CD14-positive monocyte (primary cell): ENCODE measurements at regions not wholly inside any gene's neighbourhood (a gene's known extent, or its start where the extent isn't known, plus 50 kb on each side); places are given as distances from the start of the nearest gene placed in this dataset.

Source experiments
- DNase-seq, 3 donors: peaks; one replicate each; pipeline ENCODE4 v3.0.0-alpha.2; 2011 to 2022
- H2AFZ ChIP-seq: 2 replicates; pipeline ENCODE4 v1.6.0; 2012; ENCODE audit warnings: mild to moderate bottlenecking, low read depth, low read length, inconsistent platforms; ENCODE audit not compliant: insufficient read depth, poor library complexity, severe bottlenecking
- H3K27ac ChIP-seq, 2 donors: 1 replicate in 1 of 2; 2 replicates in 1 of 2; pipeline ENCODE4 v1.5.1; 2012 to 2013; ENCODE audit warnings: low read length in 2 of 2, control low read depth in 1 of 2, inconsistent platforms in 1 of 2, low read depth in 1 of 2, mild to moderate bottlenecking in 1 of 2
- H3K27me3 ChIP-seq, 2 donors: one replicate each; pipeline versions ENCODE4 v1.6.0 to v1.6.1; 2011 to 2013; ENCODE audit warnings: low read length in 2 of 2; ENCODE audit not compliant: control insufficient read depth in 2 of 2, insufficient read depth in 2 of 2
- H3K36me3 ChIP-seq, 2 donors: replicated peaks in 1 of 2; 1 replicate in 1 of 2; 2 replicates in 1 of 2; pipeline versions ENCODE4 v1.5.1 to v1.6.1; 2012 to 2013; ENCODE audit warnings: low read length in 2 of 2, control low read depth in 1 of 2, inconsistent platforms in 1 of 2, mild to moderate bottlenecking in 1 of 2; ENCODE audit not compliant: insufficient read depth in 2 of 2, control insufficient read depth in 1 of 2
- H3K4me1 ChIP-seq, 2 donors: 1 replicate in 1 of 2; 2 replicates in 1 of 2; pipeline versions ENCODE4 v1.5.1 to v1.6.1; 2012 to 2013; ENCODE audit warnings: low read length in 2 of 2, control low read depth in 1 of 2, inconsistent platforms in 1 of 2, mild to moderate bottlenecking in 1 of 2, moderate library complexity in 1 of 2; ENCODE audit not compliant: insufficient read depth in 2 of 2, control insufficient read depth in 1 of 2
- H3K4me2 ChIP-seq: replicated peaks from 2 replicates; pipeline ENCODE3; 2012; ENCODE audit warnings: low read length, moderate library complexity, mild to moderate bottlenecking; ENCODE audit not compliant: poor library complexity, severe bottlenecking; ENCODE audit errors: extremely low read depth
- H3K4me3 ChIP-seq, 3 experiments: fragments of 200-600 bp in 1 of 3; sonication (generic) in 1 of 3; replicated peaks in 1 of 3; 1 replicate in 2 of 3; 2 replicates in 1 of 3; pipeline ENCODE4 v1.5.1; 2011 to 2013; ENCODE audit warnings: low read length in 3 of 3, mild to moderate bottlenecking in 3 of 3, control low read depth in 2 of 3, low read depth in 2 of 3, inconsistent platforms in 1 of 3, moderate library complexity in 1 of 3
- H3K79me2 ChIP-seq: 2 replicates; pipeline ENCODE4 v1.6.0; 2012; ENCODE audit warnings: mild to moderate bottlenecking, control low read depth, inconsistent platforms, low read length, moderate library complexity; ENCODE audit not compliant: insufficient read depth
- H3K9ac ChIP-seq: 2 replicates; pipeline ENCODE4 v1.6.0; 2017; ENCODE audit warnings: low read length, mild to moderate bottlenecking; ENCODE audit not compliant: insufficient read depth, poor library complexity, severe bottlenecking
- H3K9me3 ChIP-seq, 2 donors: replicated peaks in 1 of 2; 1 replicate in 1 of 2; 2 replicates in 1 of 2; pipeline versions ENCODE4 v1.5.1 to v1.6.1; 2012 to 2013; ENCODE audit warnings: low read length in 2 of 2, control low read depth in 1 of 2; ENCODE audit not compliant: control insufficient read depth in 1 of 2, insufficient read depth in 1 of 2
- H4K20me1 ChIP-seq: 2 replicates; pipeline ENCODE4 v1.6.0; 2012; ENCODE audit warnings: mild to moderate bottlenecking, low read length, control low read depth, moderate library complexity; ENCODE audit not compliant: insufficient read depth
- H3K27ac Mint-ChIP-seq, 7 donors: one replicate each; pipeline ENCODE4 v1.8.0; 2020; ENCODE audit warnings: mild to moderate bottlenecking in 7 of 7, mixed read lengths in 7 of 7, moderate library complexity in 6 of 7, inconsistent platforms in 2 of 7
- H3K27me3 Mint-ChIP-seq, 3 donors: one replicate each; pipeline ENCODE4 v1.8.0; 2021 to 2022; ENCODE audit warnings: low read depth in 3 of 3, mild to moderate bottlenecking in 3 of 3, mixed read lengths in 3 of 3, moderate library complexity in 3 of 3, inconsistent platforms in 1 of 3
- H3K36me3 Mint-ChIP-seq, 2 donors: one replicate each; pipeline ENCODE4 v1.8.0; 2020; ENCODE audit warnings: mixed read lengths in 2 of 2, inconsistent platforms in 1 of 2, mild to moderate bottlenecking in 1 of 2
- H3K4me1 Mint-ChIP-seq: one replicate; pipeline ENCODE4 v1.8.0; 2020; ENCODE audit warnings: mild to moderate bottlenecking, mixed read lengths
- H3K4me3 Mint-ChIP-seq, 2 donors: one replicate each; pipeline ENCODE4 v1.8.0; 2020; ENCODE audit warnings: mild to moderate bottlenecking in 2 of 2, mixed read lengths in 2 of 2, moderate library complexity in 1 of 2
- H3K9me3 Mint-ChIP-seq, 7 donors: one replicate each; pipeline ENCODE4 v1.8.0; 2020 to 2022; ENCODE audit warnings: mixed read lengths in 7 of 7, mild to moderate bottlenecking in 6 of 7, moderate library complexity in 6 of 7, inconsistent platforms in 2 of 7
- WGBS: methylation state at CpG from one replicate; pipeline ENCODE4 v1.1.5; 2013; ENCODE audit warnings: missing lambda C conversion rate; ENCODE audit not compliant: insufficient coverage; 5-methylcytosine and 5-hydroxymethylcytosine counted together
- intact Hi-C, 2 donors: fragments of 100-400 bp; cut with micrococcal nuclease; formaldehyde crosslinking; loops; one replicate each; pipeline versions ENCODE4 v1.15.0 to v1.15.1; 2023
- TF ChIP-seq, protein P1 (sequence below): fragments of 200-600 bp; IDR thresholded peaks from one replicate; pipeline ENCODE4 v1.8.0; 2022; ENCODE audit warnings: antibody characterized with exemption, mild to moderate bottlenecking

- intact Hi-C loops, result no loop called here
- peaks cover 0 to 3% (median 1%) of the 10 kb centered on the region in 3 donors for H3K27me3 Mint-ChIP-seq
- H3K4me3 Mint-ChIP-seq, result no peak overlapping the region
These were observed 795.8 kb downstream of the EFNA5 start for GRCh38 chr5:106874974-106875373.

DNA sequence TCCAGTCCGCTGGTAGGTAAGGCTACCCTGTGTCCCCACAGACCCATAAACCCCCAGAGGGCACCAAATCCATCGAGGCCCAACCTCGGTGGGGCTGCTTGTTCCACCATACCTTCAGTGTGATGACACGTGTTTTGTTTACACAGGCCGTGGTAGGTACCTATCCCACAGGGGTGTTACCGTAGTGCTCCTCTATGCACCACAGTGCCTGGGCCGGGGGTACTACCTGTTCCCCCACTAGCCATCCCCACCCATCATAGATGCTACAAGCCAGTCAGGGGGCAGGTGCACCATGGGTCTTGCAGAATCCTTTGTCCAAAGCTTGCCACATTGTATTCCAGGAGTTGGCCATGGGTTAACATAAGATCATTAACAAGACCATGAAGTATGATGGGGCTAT, 796.2 kb downstream of the EFNA5 start:
- H3K4me2 ChIP-seq, result no peak overlapping the region
- Mint-ChIP-seq H3K9me3 (peaks cover 6 to 16% (median 12%) of the 10 kb centered on the region in 7 donors), H3K4me3 (no peak overlapping the region), H3K27ac (no peak overlapping the region), H3K4me1 (peaks cover 11% of the 10 kb centered on the region), H3K27me3 (peaks cover 0 to 3% (median 1%) of the 10 kb centered on the region in 3 donors), H3K36me3 (no peaks in the 10 kb centered on the region)
- no peak overlapping the region for H3K9ac ChIP-seq
- no peak overlapping the region for H2AFZ ChIP-seq
- no peaks in the 10 kb centered on the region for H3K4me1 ChIP-seq
- H3K9me3 ChIP-seq, result peaks cover 12 to 19% of the 10 kb centered on the region in 2 donors
- WGBS, result 100% methylated on average over 3 of the region's 7 CpGs
- H3K36me3 ChIP-seq, result no peaks in the 10 kb centered on the region
- no peaks in the 10 kb centered on the region for H4K20me1 ChIP-seq
- TF ChIP-seq, protein P1, sequence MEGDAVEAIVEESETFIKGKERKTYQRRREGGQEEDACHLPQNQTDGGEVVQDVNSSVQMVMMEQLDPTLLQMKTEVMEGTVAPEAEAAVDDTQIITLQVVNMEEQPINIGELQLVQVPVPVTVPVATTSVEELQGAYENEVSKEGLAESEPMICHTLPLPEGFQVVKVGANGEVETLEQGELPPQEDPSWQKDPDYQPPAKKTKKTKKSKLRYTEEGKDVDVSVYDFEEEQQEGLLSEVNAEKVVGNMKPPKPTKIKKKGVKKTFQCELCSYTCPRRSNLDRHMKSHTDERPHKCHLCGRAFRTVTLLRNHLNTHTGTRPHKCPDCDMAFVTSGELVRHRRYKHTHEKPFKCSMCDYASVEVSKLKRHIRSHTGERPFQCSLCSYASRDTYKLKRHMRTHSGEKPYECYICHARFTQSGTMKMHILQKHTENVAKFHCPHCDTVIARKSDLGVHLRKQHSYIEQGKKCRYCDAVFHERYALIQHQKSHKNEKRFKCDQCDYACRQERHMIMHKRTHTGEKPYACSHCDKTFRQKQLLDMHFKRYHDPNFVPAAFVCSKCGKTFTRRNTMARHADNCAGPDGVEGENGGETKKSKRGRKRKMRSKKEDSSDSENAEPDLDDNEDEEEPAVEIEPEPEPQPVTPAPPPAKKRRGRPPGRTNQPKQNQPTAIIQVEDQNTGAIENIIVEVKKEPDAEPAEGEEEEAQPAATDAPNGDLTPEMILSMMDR, result no peak
- H3K79me2 ChIP-seq, result no peaks in the 10 kb centered on the region
- no peak overlapping the region for H3K27ac ChIP-seq
- intact Hi-C loops, result no loop called here
- H3K4me3 ChIP-seq, result no peak overlapping the region
- no peak for DNase-seq
- no peaks in the 10 kb centered on the region for H3K27me3 ChIP-seq

More at GRCh38 chr5:106874974-106875373, 795.8 kb downstream of the EFNA5 start:
- no peak for DNase-seq
- Histone ChIP-seq H3K27ac (no peak overlapping the region), H3K27me3 (no peaks in the 10 kb centered on the region), H3K9ac (no peak overlapping the region), H3K4me3 (no peak overlapping the region), H4K20me1 (no peaks in the 10 kb centered on the region), H2AFZ (no peak overlapping the region), H3K9me3 (peaks cover 12 to 19% of the 10 kb centered on the region in 2 donors), H3K4me1 (no peaks in the 10 kb centered on the region), H3K4me2 (no peak overlapping the region), H3K79me2 (no peaks in the 10 kb centered on the region), H3K36me3 (no peaks in the 10 kb centered on the region)
- peaks cover 11% of the 10 kb centered on the region for H3K4me1 Mint-ChIP-seq
- peaks cover 6 to 16% (median 12%) of the 10 kb centered on the region in 7 donors for H3K9me3 Mint-ChIP-seq
- TF ChIP-seq, protein P1, result no peak
- 80% methylated on average over 5 of the region's 9 CpGs for WGBS
- H3K36me3 Mint-ChIP-seq, result no peaks in the 10 kb centered on the region
- no peak overlapping the region for H3K27ac Mint-ChIP-seq
